ENCODE measurements at regions not wholly inside any gene's neighbourhood (a gene's known extent, or its start where the extent isn't known, plus 50 kb on each side); places are given as distances from the start of the nearest gene placed in this dataset.
"Not testable (repeated sequence)": the region's sequence is repeated elsewhere in the genome, so short reads cannot be mapped to it uniquely, and the experiment has no call there.

DNA sequence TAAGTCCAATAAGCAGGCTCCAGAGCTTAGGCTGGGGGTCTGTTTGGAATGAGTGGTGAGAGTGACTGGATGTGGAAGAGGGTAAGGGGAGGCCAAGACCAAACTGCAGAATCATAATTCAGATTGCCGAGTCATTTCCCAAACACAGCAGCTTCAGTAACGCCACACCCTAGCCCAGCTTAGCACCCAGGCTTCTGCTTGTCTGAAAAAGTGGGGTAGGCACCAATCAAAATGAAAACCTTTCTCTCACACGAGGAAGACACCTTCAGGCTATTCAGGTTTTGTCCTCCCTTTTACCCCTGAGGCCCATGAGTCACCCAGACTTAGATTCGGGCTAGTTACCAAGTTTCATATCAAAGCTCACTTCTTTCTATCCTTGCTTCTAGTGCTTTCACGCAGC is 306.1 kb downstream of the DAD1 start:
- DNase-seq, result no peak

DNA sequence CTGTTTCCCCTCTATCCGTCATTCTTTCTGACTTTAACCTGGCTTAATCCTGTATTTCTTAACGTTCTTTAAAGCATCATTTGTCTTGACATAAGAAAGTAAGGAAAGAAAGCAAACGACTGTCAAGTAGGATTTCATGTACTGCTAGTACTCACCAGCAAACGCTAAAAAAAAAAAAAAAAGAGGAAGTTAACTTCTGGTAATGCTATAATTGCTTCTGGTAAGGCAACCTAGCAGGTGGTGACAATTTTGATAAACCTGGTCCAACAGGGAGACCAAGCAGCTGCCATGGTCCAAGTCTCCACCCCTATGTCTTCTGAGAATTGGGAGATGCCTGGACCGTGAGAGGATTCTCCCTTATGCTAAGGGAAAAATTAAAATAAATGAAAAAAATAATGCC is 306.6 kb downstream of the DAD1 start:
- DNase-seq, result no peak

DNA sequence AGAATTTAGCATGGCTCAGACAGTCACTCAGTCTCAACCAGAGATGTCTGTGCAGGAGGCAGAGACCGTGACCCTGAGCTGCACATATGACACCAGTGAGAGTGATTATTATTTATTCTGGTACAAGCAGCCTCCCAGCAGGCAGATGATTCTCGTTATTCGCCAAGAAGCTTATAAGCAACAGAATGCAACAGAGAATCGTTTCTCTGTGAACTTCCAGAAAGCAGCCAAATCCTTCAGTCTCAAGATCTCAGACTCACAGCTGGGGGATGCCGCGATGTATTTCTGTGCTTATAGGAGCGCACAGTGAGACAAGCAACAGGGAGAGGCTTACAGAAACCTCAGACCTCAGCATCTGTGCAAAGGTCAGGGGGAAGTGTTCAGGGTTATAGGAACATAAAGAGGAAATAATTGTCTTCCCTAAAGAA is 307.6 kb downstream of the DAD1 start:
- DNase-seq, result not testable (repeated sequence)

DNA sequence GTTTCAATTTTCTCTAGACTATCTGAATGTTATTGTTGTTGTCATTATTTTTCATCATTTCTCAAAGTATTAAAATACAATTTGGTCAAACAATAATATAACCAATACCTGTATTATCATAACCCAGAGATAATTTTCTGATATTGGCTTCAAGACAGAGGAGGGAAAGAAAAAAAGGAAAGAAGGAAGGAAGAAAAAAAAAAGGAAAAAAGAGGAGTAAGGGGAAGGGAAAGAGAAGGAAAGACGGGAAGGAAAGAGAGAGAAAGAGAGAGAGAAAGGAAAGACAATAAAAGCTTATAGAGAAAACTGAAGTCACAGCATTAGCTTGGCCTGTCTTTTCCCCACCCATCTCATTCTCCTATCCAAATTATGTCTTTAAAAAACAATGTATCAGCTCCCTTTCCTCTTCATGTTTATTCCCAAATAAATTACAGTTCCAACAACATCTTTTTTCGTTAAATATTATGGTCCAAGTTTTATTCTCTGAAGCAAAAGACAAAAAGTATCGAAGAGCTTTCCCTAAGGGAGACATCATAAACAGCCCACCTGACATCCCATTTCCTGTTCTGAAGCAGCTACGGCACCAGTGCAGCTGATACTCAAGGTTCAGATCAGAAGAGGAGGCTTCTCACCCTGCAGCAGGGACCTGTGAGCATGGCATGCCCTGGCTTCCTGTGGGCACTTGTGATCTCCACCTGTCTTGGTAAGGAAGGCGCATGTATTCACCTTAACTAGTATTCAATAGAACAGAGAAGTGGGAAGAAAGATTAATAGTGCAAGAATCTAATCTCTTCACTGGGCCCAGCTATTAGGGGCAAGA is 308.3 kb downstream of the DAD1 start:
- no peak for DNase-seq

DNA sequence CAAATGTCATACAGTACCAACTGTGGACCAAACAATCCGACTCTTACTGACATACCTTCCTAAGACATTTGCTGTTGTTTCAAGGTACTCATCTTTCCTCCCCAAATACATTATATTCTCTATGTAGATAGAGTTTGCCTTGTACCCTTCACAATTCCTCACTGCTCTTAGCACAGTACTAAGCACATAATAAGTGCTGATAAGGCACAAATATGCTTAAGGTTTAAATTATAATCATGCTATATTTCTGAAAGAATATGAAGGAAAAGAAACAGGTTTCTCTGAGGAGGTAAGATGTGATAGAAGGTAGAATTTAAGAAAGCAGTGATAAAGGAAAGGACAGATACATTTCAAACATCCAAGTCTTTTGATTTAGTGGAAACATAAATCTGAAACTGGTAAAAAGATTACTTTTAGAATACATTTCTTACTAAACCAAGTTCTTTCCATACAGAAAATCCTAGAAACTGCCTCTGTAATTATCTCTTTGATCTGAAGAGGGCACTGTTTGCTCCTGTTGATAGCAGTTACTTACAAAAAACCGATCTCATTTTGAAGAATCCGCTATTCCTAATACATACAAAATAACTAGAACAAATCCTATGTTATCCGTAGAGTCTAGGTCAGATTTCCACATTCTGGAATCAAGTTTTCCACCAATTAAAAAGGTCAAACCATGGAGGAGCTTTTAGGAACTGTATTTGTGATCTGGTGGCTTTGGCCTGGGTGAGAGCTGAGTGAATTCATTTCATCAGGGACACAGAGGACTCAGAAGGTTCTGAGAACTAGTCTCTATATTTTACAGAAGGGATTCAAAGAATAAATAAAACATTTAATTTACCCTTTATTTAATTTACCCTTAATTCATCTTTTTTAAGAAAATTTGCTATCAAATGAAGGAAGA is 311.9 kb downstream of the DAD1 start:
- DNase-seq, result no peak

DNA sequence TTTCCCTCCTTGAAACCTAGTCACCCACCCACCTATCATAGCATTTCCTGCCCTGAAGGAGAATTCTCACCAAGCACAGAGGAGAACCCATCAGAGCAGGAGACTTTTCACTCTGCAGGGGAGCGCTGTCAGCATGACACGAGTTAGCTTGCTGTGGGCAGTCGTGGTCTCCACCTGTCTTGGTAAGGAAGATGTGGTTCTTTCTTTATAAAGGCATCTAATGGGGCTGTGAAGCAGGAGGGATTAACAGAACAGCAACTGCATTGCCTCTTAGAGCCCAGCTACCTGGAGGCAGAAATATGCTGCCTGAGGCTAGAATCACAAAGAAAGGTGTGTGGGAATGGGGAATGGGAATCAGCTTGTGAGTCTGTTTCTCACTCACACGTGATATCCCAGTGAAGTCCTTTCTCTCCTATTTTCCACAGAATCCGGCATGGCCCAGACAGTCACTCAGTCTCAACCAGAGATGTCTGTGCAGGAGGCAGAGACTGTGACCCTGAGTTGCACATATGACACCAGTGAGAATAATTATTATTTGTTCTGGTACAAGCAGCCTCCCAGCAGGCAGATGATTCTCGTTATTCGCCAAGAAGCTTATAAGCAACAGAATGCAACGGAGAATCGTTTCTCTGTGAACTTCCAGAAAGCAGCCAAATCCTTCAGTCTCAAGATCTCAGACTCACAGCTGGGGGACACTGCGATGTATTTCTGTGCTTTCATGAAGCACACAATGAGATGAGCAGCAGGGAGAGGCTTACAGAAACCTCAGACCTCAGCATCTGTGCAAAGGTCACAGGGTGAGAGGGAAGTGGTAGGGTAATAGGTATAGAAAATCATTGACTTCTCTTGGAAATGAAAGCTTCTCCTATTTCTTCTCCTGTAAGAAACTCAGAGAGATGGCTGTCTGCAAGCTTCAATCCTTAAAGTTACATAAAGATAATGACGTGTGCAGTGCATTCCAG is 316.9 kb downstream of the DAD1 start:
- no peak for DNase-seq

DNA sequence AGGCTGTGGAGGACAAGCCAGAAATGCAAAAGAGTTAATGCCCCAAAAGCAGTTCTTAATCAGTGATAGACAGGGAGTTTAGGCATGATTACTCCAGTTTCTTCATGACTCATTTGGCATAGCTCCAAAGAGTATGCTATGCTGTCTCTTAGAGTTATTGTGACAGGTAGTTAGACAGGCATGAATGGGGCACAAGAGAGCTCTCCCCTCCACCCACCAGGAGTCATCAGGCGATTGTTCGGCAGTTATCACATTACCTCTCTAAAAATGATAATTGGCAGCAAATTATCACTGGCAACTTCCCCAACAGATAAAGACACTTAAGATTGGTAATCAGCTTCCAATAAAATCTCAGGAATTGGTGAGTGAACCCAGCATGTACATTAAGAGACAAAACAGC is 320.1 kb downstream of the DAD1 start:
- DNase-seq, result peak; percentile 44

DNA sequence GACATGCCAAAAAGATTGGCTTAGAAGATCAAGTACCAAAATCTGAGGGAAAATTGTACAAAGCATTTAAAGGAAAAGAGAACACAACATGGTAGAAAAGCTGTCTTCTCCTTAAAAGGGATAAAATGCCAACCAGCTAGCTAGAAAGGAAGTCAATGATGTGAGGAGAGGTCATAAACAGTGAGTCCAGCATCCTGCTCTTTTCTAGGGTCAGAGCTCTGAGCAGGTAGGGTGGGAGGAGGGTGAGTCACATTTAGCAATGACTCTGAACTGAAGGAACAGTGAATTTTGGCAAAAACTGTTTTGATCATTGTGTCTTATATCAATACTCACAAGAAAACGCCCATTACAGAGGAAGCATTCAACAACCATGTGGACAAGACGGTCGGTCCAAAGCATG is 322.3 kb downstream of the DAD1 start:
- no peak for DNase-seq

DNA sequence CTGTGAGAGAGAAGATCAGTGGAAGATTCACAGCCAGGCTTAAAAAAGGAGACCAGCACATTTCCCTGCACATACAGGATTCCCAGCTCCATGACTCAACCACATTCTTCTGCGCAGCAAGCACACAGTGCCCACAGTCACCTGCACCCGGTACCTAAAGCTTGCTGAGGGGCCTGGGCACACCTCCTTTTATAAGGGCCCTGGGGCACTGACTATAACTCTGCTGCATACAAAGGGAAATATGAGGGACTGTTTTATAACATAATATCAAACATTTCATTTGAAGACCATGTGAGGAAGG is 322.9 kb downstream of the DAD1 start:
- DNase-seq, result no peak

DNA sequence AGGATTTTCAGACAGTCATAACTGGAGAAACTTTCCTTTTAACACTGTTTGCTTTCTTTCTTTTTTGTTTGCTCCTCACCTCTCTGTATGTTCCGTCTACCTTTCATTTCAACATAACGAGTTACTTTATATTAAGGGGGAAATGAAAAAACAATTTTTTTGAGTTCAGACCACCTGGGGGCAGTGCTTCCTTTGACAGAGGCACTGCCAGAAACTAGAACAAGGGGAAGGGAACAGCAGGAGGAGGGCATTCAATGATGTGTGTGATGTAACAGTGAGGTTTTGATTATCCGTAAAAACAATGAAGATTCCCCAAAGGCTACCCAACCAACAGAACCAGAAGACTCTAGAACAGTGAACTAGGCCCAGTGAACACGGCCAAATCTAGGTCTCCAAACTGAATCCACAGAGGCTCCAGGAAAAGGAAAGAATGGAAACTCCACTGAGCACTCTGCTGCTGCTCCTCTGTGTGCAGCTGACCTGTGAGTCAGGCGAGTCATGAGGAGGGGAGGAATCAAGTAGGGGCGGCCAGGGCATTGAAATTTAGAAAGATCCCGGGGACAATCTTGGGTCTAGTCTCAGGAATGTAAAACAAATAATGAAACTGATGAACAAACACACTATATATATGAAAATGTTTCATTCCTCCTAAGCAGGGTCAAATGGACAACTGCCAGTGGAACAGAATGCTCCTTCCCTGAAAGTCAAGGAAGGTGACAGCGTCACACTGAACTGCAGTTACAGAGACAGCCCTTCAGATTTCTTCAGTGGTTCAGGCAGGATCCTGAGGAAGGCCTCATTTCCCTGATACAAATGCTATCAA is 323.5 kb downstream of the DAD1 start:
- no peak for DNase-seq

DNA sequence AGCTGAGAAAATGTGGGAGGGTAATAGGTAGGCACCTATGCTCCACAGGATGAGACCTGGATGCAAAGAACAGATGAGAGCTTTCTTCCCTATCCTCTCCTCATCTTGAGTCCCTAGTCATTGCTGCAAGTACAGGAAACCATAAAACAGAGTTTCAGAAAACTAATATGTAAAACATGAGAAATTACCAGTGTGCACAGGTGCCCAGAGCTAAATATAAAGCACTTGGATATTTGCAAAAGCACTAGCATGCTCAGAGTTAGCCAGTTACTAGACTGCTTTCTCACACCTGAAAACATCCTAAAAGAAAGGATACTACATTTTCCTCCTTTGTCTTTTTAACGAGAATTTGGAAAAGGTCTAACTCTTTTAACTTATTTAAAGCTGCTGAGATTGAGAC is 324.3 kb downstream of the DAD1 start:
- no peak for DNase-seq

DNA sequence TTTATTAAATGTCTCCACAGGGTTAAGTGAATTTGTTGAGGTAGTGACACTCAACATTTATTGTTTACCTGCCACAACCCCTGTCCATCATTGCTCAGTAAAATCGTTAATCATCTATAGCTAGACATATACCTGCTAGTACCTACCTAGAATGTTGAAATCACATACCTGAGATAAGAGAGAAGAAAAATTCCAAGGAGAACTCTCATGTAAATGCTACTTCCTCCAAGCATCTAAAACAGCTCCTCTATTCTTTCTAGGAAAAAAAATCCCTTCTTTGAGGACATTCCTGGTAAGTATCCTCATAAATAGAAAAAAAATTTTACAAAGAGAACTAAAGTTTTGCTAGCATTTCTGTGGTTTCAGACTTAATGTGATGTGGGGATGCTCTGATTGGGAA is 325.1 kb downstream of the DAD1 start:
- no peak for DNase-seq

DNA sequence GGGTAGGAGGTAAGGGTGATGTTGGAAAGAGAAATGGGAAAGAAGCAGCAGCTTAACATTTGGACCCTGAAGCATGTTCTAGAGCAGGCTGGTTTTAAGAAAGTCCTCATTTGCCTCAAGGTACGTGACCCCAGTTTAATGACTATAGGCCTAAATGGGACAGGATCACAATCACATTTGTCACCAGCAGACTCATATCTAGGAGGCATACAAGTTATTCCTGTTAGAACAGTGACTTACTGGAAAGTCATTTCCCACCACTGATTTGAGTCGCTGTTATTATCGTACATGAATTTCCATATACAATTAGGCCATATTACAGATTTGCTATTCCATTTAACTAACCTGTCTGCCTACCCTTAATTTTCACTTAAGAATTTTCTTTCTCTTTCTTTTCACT is 326.1 kb downstream of the DAD1 start:
- no peak for DNase-seq

DNA sequence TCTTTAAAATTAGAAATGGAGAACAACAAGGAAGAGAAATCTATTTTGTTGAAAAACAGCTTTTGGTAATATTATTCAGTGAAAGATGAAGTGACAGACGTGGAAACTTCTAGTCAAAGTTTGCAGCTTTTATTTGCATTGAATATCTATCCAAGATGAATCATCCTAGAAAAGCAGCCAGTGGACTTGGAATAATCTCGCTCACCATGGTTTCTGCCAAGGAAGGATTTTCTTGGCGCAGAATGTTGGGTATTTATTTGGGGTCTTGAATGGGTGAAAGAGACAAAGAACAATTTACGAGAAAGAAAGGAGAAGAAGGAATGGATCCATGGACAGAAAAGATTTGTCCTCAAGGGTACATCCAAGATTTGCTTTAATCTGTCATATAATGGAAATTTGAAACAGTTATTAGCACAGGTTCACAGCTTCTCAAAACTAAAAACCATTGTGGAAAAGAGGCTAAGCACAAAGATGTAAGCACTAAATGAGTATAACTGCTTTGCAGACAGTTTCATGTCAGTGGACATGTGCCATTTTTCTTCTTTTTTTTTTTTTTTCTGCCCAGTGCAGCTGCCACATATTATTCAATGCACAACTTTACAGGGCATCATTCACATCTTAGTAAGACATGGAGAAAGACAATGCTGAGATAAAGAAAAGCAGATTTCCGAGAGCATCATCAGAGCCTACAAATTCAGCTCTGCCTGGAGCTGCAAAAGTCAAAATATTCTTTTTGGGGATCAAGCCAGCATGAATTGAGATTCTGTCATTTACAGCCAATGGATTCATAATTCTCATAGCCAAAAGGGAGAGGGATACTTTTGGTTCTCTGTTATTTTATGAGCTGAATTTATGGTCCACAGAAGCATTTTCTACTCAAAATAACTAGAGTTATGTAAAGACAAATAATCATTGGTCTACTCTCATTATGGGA is 333.7 kb downstream of the DAD1 start:
- DNase-seq, result no peak

DNA sequence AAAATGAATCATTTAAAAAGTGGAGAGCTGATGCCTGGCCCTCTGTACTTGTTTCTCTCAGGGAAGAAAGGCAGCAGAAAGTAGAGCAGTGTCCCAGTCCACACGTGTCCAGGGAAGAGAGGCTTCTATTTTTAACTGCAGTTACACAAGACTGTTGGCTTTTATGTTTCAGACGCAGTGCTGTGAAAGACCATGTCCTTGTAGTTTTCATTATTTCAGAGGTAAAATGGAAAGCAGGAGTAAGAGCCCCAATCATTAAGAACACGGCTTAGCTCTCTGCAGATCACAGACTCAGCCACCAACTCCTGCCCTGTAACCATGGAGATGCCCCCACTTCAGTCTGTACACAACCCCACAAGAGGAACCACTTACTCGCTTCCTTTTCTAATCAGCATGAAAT is 336.3 kb downstream of the DAD1 start:
- no peak for DNase-seq

DNA sequence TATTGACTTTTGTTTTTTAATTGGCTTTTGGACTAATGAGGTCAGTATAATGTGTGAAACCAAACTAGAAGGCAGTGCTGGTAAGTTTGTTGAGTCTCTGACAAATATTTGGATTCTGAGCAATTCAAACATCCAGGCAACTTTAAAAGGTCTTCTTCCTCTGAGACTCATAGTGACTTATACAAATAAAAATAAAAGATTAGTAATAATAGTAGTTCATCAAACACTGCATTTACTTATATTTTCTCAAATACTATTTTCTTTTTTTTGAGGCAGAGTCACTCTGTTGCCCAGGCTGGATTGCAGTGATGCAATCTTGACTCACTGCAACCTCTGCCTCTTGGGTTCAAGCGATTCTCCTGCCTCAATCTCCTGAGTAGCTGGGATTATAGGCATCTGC is 337.9 kb downstream of the DAD1 start:
- no peak for DNase-seq

DNA sequence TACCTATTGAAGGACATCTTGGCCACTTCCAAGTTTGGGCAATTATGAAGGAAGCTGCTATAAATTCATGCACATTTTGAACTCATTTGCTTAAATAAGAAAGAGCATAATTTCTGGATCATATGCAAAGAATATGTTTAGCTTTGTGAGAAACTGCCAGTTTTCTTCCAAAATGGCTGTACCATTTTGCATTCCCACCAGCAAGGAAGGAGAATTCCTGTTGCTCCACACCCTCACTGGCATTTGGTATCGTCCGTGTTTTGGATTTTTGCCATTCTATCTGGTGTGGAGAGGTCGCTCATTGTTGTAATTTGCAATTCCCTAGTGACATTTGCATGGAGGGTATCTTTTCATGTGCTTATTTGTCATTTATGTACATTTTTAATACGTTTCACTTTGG is 339.3 kb downstream of the DAD1 start:
- DNase-seq, result no peak

DNA sequence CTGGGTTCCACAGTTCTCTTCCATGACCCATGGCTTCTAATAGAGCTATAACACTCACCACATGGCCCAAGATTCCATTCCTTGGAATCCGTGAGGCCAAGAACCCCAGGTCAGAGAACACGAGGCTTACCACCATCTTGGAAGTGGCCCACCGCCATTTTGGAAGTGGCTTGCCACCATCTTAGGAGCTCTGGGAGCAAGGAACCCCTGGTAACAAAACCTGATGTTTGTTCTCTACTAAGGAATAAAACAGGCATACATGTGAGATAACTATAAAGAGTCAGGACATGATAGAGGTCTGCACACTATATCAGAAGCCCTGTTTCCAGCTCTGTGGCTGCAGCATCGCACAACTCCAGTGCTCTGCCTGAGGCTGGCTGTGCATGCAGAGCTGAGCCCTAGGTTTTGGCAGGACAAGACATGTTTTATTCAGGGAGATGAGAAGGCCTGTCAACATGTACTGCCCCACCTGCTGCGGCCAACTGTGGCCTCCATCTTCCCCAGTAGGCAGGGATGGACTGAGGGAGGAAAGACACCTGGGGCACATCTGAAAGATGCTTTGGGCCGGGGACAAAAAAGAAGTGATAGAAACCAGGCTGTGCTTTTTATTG is 344.9 kb downstream of the DAD1 start:
- DNase-seq, result no peak

DNA sequence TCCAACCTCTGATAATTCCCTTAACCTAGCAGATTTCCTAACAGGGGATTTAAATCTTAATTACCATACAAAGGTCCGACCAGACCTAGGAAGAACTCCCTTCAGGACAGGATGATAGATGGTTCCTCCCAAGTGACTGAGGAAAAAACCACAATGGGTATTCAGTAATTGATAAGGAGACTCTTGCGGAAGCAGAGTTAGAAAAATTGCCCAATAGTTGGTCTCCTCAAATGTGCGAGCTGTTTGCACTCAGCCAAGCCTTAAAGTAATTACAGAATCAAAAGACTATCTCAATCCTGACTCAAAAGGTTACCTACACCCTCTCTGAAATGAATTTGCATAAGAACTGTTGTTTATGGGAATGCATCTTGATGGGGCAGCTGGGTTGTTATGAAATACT is 350.7 kb downstream of the DAD1 start:
- DNase-seq, result not testable (repeated sequence)

DNA sequence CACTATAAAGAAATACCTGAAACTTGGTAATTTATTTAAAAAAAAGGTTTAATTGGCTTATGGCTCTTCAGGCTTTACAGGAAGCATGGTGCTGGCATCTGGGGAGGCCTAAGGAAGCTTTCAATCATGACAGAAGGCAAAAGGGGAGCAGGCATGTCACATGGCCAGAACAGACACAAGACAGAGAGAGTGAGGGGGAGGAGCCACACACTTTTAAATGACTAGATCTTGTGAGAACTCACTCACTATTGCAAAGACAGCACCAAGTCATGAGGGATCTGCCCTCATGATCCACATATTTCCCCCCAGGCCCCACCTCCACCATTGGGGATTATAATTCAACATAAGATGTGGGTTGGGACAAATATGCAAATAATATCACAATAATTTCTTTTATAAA is 355.6 kb downstream of the DAD1 start:
- no peak for DNase-seq

DNA sequence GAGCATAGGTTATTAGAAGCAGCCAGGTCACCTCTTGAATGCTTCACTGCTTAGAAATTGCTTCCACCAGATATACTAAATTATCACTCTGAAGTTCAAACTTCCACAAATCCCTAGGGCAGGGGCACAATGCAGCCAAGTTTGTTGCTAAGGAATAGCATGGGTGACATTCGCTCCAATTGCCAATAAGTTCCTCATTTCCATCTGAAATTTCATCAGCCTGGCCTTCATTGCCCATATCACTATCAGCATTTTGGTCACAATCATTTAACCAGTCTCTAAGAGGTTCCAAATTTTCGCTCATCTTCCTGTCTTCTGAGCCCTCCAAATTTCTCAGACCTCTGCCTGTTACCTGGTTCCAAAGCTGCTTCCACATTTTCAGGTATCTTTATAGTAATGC is 356.1 kb downstream of the DAD1 start:
- no peak for DNase-seq
